ENCODE measurements at regions not wholly inside any gene's neighbourhood (a gene's known extent, or its start where the extent isn't known, plus 50 kb on each side); places are given as distances from the start of the nearest gene placed in this dataset.

DNA sequence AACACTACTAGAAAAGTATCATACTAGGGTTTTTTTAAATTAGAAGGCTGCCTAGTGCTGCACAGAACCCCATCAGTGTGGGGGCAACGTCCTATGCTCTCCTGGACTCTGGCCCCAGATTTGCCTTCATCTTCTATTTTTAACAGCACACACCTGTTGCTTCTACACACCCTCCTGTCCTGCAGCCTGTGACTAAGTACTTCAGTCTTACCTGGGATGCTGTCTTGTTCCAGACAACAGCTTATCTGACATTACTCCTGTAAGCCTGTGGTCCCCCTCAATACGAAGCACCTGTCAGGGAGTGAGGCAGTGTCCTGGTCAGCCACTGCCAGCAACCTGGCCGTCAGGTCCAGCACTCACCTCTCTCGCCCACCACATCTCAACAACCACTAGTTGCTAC, 247.6 kb upstream of the PSMD7 start:
- TF ChIP-seq, protein P1, sequence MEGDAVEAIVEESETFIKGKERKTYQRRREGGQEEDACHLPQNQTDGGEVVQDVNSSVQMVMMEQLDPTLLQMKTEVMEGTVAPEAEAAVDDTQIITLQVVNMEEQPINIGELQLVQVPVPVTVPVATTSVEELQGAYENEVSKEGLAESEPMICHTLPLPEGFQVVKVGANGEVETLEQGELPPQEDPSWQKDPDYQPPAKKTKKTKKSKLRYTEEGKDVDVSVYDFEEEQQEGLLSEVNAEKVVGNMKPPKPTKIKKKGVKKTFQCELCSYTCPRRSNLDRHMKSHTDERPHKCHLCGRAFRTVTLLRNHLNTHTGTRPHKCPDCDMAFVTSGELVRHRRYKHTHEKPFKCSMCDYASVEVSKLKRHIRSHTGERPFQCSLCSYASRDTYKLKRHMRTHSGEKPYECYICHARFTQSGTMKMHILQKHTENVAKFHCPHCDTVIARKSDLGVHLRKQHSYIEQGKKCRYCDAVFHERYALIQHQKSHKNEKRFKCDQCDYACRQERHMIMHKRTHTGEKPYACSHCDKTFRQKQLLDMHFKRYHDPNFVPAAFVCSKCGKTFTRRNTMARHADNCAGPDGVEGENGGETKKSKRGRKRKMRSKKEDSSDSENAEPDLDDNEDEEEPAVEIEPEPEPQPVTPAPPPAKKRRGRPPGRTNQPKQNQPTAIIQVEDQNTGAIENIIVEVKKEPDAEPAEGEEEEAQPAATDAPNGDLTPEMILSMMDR (IDR thresholded peaks at IDR 0.05; ENCODE audit: insufficient read depth, missing control alignments): no peak
- no peak for FAIRE-seq
- DNase-seq (ENCODE audit: insufficient read length, low spot score): no peak

DNA sequence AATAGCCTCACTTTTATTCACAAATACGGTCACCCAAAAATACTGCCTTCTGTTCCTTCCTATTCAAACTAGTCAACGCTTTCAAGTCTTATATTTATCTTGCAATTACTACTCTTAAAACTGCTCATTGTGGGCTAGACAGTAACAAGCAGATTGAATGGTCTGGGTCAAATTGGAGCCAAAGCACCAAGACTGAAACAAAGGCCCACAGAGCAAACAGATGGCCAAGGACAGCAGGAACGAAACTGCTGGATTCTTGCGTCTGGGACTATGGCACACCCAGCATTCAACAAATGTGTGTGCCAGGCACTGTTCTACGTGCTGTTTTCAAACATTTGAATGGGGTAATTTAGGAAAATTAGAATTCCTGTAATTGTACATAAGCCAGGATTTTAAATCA, 250.1 kb upstream of the PSMD7 start:
- FAIRE-seq: no peak
- no peak for DNase-seq (ENCODE audit: insufficient read length, low spot score)
- TF ChIP-seq, protein P1 (IDR thresholded peaks at IDR 0.05; ENCODE audit: insufficient read depth, missing control alignments): no peak

DNA sequence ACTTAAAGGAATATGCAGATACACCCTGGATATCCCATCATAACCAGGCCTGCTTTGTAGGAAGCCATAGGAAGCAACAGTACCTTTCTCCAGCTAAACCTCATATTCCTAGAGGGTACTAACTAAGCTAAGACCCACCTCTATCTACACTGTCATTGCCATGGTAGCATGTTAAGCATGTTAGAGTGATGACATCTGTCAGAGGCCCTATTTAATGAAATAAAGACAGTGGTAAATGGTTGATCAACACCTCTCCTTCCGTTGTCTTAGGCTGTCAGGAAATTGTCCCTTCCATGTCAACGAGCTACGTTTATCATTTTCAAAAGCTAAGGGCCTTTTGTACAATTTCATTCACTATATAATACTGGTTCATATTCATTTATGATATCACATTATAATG, 251.1 kb upstream of the PSMD7 start:
- FAIRE-seq (no peak), DNase-seq (ENCODE audit: insufficient read length, low spot score) (no peak)
- TF ChIP-seq, protein P1 (IDR thresholded peaks at IDR 0.05; ENCODE audit: insufficient read depth, missing control alignments): no peak

DNA sequence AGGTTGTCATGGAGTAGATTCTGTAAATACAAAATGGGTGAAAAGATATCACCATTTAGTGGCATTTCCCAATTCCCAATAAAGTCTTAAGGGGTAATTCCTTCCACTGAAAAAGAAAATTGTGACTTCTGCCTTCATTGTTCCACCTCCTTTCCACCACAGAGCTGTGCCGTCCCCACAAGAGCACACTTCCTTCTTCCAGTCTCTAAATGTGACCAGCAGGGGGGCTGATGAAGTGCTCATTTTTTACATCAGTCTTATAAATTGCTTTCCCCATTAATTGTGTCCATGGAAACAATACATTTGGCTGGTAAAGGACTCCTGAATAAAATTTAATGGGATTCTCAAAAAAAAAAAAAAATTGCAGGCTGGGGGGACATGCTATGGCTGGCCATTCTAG, 260.8 kb upstream of the PSMD7 start:
- FAIRE-seq (no peak), DNase-seq (ENCODE audit: insufficient read length, low spot score) (no peak)
- TF ChIP-seq, protein P1 (IDR thresholded peaks at IDR 0.05; ENCODE audit: insufficient read depth, missing control alignments): peak; percentile 4

DNA sequence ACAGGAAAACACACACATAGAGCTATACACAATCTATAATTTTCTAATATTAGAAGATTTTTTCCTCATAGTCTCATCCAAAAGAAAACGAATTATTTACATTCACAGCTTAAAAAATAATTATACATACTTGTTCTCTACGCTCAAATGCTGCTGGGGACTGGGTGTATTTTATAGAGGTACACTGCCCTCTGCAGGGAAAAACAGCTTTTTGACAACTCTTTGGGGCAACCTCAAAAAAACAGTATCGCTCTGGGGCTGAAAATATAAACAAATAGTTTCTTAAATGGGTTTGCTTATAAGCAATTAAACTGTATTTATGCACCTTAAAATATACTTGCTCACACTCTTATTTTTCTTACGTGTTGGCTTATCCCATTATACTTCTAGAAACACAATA, 261.8 kb upstream of the PSMD7 start:
- FAIRE-seq (no peak), DNase-seq (ENCODE audit: insufficient read length, low spot score) (no peak)
- TF ChIP-seq, protein P1 (IDR thresholded peaks at IDR 0.05; ENCODE audit: insufficient read depth, missing control alignments): peak; percentile 55

DNA sequence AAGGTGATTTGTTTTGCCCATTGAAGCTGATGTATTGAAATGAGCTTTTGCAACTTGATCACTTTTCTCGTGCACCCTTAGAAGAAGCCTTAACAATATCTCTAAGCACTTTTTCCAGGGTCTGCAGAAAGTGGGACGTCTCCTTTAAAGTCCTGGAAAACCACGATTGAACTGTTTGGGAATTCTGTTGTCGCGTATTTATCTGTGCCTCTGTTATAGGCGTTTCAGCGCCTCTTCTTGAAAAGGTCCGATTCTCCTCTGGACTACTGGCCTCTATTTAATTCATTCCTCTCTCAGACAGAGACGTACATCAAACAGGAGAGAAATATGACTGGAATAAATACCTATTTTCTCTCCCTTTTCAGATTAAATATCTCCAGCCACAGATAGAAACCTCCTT, 262.4 kb upstream of the PSMD7 start:
- DNase-seq (ENCODE audit: insufficient read length, low spot score) (no peak), FAIRE-seq (no peak)
- TF ChIP-seq, protein P1 (IDR thresholded peaks at IDR 0.05; ENCODE audit: insufficient read depth, missing control alignments): no peak

DNA sequence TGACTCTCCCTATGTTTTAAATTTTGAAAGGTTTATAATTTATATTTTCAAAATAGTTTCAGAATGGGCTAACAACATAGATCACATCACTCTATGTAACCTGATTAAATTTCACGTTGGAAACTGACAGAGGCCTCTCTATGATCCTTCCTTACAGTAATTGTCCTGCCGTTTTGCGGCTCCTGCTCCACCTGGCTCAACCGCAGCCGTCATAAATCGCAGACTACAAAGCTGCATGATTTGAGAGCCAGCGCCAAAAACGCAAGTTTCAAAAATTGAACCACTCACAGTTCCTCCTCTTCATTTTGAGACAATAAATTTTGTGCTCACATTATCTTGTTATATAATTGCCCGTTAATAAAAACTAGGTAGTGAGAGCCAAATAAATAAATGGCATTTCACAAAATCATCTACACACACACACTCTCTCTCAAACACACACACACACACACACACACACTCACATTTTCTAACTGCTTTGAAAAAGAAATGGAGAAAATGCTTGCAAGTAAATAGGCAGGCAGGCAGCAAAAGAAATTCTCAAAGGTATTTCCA, 263.1 kb upstream of the PSMD7 start:
- DNase-seq (ENCODE audit: insufficient read length, low spot score) (no peak), FAIRE-seq (no peak)
- TF ChIP-seq, protein P1 (IDR thresholded peaks at IDR 0.05; ENCODE audit: insufficient read depth, missing control alignments): no peak
